ENCODE measurements at regions not wholly inside any gene's neighbourhood (a gene's known extent, or its start where the extent isn't known, plus 50 kb on each side); places are given as distances from the start of the nearest gene placed in this dataset.

GRCh38 chr1:29695036-29695435, 458.7 kb downstream of the PTPRU start:
- DNase-seq (ENCODE audit: low read depth) = no peak
- TF ChIP-seq CTCF (IDR thresholded peaks at IDR 0.05; ENCODE audit: control insufficient read depth, insufficient read depth, low read depth, low read length, missing control alignments) = no peak

GRCh38 chr1:29691499-29691898, 455.2 kb downstream of the PTPRU start:
- DNase-seq (ENCODE audit: low read depth) = no peak
- H3K4me3 ChIP-seq (ENCODE audit: control insufficient read depth, low read depth, low read length) = no peak overlapping the region
- TF ChIP-seq CTCF (IDR thresholded peaks at IDR 0.05; ENCODE audit: control insufficient read depth, insufficient read depth, low read depth, low read length, missing control alignments) = no peak

More at GRCh38 chr1:29695036-29695435, 458.7 kb downstream of the PTPRU start:
- no peak overlapping the region for H3K4me3 ChIP-seq (ENCODE audit: control insufficient read depth, low read depth, low read length)

DNA sequence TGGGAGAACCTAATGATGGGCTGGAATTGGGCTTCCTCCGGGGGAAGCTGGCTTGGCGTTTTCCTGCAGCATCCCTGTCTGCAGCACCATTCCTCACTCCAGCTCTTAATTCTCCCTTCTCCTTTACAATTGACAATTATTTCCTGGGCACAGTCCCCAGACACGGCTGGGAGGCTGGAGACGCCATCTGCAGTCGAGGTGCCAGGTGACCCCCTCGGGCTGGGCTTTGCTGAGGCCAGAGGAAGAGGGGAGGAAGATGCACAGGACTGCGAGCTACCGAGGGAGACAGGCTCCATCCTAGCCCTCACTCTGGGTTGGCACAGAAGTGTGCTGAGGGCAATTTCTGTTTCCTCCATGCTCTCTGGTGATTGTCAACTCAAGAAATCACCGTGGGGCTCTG, 453.8 kb downstream of the PTPRU start:
- no peak for DNase-seq (ENCODE audit: low read depth)
- H3K4me3 ChIP-seq (ENCODE audit: control insufficient read depth, low read depth, low read length) = no peak overlapping the region
- no peak for TF ChIP-seq CTCF (IDR thresholded peaks at IDR 0.05; ENCODE audit: control insufficient read depth, insufficient read depth, low read depth, low read length, missing control alignments)

DNA sequence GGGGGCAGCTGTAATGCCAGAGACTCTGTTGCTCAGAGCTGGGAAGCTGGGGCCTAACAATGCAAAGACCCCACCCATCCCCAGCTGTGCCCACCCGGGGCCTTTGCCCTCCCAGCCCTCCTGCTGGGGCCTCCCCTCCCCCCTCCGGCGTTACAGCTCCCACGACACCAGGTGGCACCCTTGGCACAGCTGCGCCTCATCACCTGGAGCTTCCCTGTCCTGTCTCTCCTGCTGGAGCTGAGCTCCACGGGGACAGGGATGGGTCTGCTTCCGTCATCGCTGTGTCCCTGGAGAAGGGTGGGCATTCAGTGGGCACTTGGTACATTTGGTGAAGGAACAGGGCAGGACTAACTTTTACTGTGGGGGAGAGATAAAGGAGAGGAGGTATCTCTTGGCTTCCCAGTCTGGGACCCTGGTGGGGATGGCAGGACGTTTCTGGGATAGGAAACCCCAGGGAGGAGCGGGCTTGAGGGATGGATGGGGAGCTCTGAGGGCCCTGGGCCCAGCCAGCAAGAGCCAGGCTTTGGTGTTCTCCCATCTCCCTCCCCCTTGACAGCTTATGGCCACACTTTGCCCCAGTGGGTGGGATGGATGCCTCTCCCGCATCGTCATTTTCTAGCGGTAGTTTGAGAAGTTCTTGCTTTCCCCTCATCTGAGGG, 453.2 kb downstream of the PTPRU start:
- no peak for TF ChIP-seq CTCF (IDR thresholded peaks at IDR 0.05; ENCODE audit: control insufficient read depth, insufficient read depth, low read depth, low read length, missing control alignments)
- no peak overlapping the region for H3K4me3 ChIP-seq (ENCODE audit: control insufficient read depth, low read depth, low read length)
- DNase-seq (ENCODE audit: low read depth) = no peak

GRCh38 chr1:29688471-29689365, 452.4 kb downstream of the PTPRU start:
- DNase-seq (ENCODE audit: low read depth) = no peak
- no peak for TF ChIP-seq CTCF (IDR thresholded peaks at IDR 0.05; ENCODE audit: control insufficient read depth, insufficient read depth, low read depth, low read length, missing control alignments)
- no peak overlapping the region; the same call in 1 of the 2 replicates for H3K4me3 ChIP-seq (ENCODE audit: control insufficient read depth, low read depth, low read length)

GRCh38 chr1:29687601-29688244, 451.4 kb downstream of the PTPRU start:
- H3K4me3 ChIP-seq (ENCODE audit: control insufficient read depth, low read depth, low read length) = no peak overlapping the region
- no peak for TF ChIP-seq CTCF (IDR thresholded peaks at IDR 0.05; ENCODE audit: control insufficient read depth, insufficient read depth, low read depth, low read length, missing control alignments)
- DNase-seq (ENCODE audit: low read depth) = no peak

Data from AG09309 (cell line).